ENCODE measurements at regions not wholly inside any gene's neighbourhood (a gene's known extent, or its start where the extent isn't known, plus 50 kb on each side); places are given as distances from the start of the nearest gene placed in this dataset.

DNA sequence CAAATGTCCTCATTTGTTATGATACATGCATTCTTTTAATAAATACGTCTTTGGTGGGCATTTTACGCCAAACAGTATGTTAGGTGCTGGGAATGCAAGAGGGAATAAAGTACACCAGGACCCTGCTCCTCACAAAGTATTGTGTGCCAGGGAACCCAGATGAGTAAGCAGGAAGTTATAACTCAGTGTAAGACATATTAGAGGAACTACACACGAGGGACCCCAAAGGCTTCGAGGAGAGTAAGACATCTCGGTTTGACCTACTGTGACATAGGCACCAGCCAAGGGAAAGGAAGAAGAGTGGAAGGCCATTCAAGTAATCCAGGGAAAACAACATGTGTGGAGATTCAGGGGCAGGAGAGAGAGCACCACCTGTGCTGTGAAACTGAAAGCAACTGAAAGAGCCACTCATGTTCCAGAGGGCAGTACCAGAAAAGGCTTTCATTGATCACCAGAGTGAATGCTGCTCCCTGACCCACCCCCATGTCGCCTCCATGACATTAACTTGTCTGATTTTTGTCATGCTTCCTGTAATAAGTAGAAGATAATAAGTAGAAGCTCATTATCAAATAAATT lies 542.5 kb upstream of the PKN2 start:
- intact Hi-C loops (cut with DNase I; ENCODE audit: low total_unique reads): no loop called here
- no peak overlapping the region for H3K4me3 ChIP-seq (ENCODE audit: low read depth, poor library complexity, severe bottlenecking)
- no peak for DNase-seq (ENCODE audit: low spot score in 2 of 2)
- no peak for TF ChIP-seq POLR2A (IDR thresholded peaks at IDR 0.05)
- TF ChIP-seq, protein P1, sequence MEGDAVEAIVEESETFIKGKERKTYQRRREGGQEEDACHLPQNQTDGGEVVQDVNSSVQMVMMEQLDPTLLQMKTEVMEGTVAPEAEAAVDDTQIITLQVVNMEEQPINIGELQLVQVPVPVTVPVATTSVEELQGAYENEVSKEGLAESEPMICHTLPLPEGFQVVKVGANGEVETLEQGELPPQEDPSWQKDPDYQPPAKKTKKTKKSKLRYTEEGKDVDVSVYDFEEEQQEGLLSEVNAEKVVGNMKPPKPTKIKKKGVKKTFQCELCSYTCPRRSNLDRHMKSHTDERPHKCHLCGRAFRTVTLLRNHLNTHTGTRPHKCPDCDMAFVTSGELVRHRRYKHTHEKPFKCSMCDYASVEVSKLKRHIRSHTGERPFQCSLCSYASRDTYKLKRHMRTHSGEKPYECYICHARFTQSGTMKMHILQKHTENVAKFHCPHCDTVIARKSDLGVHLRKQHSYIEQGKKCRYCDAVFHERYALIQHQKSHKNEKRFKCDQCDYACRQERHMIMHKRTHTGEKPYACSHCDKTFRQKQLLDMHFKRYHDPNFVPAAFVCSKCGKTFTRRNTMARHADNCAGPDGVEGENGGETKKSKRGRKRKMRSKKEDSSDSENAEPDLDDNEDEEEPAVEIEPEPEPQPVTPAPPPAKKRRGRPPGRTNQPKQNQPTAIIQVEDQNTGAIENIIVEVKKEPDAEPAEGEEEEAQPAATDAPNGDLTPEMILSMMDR (IDR thresholded peaks at IDR 0.05): no peak
- WGBS, 2 donors: 57 to 65% methylated on average over 6 of the region's 6 CpGs

DNA sequence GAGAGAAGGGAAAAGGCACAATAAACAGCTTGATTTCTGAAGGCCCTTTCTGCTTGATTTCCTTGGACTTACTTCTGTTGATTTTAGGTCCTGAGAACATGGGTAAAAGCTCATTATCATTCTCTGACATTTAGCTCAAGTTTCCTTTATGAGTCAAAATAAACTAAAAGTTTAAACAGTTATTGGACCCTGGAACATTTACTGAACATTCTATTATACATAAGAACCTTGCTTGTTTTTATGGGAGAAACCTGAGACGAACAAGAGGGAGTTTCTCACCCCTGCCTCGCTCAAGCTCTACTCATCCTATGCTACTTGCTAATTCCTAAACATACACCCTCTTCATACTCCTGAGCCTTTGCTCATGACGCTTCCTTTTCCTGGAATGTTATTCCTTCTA lies 538.3 kb upstream of the PKN2 start:
- intact Hi-C loops (cut with DNase I; ENCODE audit: low total_unique reads): no loop called here
- 84 to 87% methylated on average over 3 of the region's 3 CpGs for WGBS, 2 donors
- H3K4me3 ChIP-seq (ENCODE audit: low read depth, poor library complexity, severe bottlenecking): no peak overlapping the region
- no peak for DNase-seq (ENCODE audit: low spot score in 2 of 2)
- TF ChIP-seq POLR2A (IDR thresholded peaks at IDR 0.05): no peak
- TF ChIP-seq, protein P1 (IDR thresholded peaks at IDR 0.05): no peak

DNA sequence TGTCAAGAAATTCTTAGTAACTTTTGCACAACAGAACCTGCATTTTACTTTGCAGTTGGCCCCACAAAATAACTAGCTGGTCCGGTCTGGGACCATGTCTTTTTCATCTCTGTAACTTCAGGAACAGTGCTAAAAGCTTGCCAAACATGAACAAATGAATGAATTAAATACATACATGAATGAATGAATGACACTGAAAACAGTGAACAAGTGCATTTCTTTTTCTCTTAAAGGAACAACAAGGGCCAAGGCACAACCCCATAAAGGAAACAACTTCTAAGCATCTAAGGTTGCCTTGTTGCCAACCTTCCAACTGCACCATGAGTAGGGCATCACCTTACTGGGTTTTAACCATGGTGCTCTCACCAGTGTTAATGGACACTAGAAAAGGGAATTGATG lies 534.4 kb upstream of the PKN2 start:
- WGBS, 2 donors: 96% methylated on average over 1 of the region's 1 CpG
- TF ChIP-seq, protein P1 (IDR thresholded peaks at IDR 0.05): no peak
- no peak for TF ChIP-seq POLR2A (IDR thresholded peaks at IDR 0.05)
- no peak for DNase-seq (ENCODE audit: low spot score in 2 of 2)
- H3K4me3 ChIP-seq (ENCODE audit: low read depth, poor library complexity, severe bottlenecking): no peak overlapping the region
- intact Hi-C loops (cut with DNase I; ENCODE audit: low total_unique reads): no loop called here

DNA sequence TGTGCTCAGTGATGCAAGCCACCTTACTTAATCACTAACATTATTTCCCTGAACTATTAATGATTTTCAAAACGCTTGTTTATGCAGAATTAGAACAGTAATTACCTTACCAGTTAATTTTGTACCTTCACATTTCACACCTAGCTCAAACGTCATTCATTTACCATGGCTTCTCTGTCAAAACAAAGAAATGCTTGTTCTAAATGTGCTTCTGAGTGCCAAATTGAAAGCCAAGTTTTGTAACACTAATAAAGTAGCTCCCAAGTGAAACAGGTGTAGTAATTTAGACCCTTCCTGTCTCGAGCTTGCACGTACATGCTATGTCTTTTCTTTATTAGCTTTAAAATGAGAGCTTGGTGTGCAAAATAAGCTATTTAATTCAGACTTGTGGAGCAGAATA lies 533.7 kb upstream of the PKN2 start:
- no peak for DNase-seq (ENCODE audit: low spot score in 2 of 2)
- no peak for TF ChIP-seq POLR2A (IDR thresholded peaks at IDR 0.05)
- TF ChIP-seq, protein P1 (IDR thresholded peaks at IDR 0.05): no peak
- no peak overlapping the region for H3K4me3 ChIP-seq (ENCODE audit: low read depth, poor library complexity, severe bottlenecking)
- 53 to 54% methylated on average over 4 of the region's 4 CpGs for WGBS, 2 donors
- intact Hi-C loops (cut with DNase I; ENCODE audit: low total_unique reads): no loop called here

DNA sequence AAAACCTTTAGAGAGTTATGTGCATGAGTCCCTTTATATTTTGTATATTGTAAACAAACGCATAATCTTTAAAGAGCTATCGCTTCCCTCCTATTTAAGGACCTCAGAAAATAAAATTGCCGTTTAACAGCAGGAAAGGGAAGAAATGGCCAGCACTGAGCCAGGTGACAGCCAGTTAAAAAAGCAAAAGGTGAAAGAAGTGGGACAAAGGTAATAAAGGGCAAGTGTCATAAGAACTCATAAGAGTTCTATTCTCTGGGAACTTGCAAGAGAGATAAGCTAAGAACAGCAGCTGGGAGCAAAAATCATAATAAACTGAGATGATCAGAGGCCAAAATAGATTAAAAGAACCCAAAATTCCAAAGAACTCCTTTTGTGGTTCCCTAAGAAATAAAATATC lies 520.9 kb upstream of the PKN2 start:
- no peak for TF ChIP-seq POLR2A (IDR thresholded peaks at IDR 0.05)
- TF ChIP-seq, protein P1 (IDR thresholded peaks at IDR 0.05): no peak
- DNase-seq (ENCODE audit: low spot score in 2 of 2): no peak
- 48 to 65% methylated on average over 3 of the region's 3 CpGs for WGBS, 2 donors
- no peak overlapping the region for H3K4me3 ChIP-seq (ENCODE audit: low read depth, poor library complexity, severe bottlenecking)
- intact Hi-C loops (cut with DNase I; ENCODE audit: low total_unique reads): no loop called here

DNA sequence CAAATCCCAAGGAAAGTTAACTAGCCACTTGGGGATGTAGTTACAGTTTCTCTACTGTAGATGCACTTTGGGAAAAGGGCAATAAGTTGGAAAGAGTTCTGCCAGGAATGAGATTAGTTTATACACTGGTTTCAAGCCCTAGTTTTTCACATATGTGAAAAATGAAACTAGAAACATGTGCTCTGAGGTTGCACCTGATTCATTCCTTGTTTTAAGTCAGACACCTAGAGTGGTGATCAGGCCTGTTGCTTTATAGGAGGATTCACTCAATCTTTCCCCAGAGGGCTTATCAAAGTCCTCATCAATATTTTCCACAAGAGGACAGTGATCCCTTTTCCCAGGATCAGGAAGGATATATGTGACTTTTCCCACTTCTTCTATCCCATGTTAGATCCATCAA lies 515.9 kb upstream of the PKN2 start:
- intact Hi-C loops (cut with DNase I; ENCODE audit: low total_unique reads): no loop called here

More for the DNA sequence above, 515.9 kb upstream of the PKN2 start:
- no peak overlapping the region for H3K4me3 ChIP-seq (ENCODE audit: low read depth, poor library complexity, severe bottlenecking)
- TF ChIP-seq, protein P1 (IDR thresholded peaks at IDR 0.05): no peak
- TF ChIP-seq POLR2A (IDR thresholded peaks at IDR 0.05): no peak
- DNase-seq (ENCODE audit: low spot score in 2 of 2): no peak

Measured in lower leg skin (tissue), 4 donors.